Gastrocnemius medialis (tissue), 4 donors: ENCODE measurements at regions not wholly inside any gene's neighbourhood (a gene's known extent, or its start where the extent isn't known, plus 50 kb on each side); places are given as distances from the start of the nearest gene placed in this dataset.

Source experiments
- ATAC-seq, 2 donors: fragments of 150-250 bp; one replicate each; pipeline ENCODE4 v1.9.1; 2016
- DNase-seq, 2 donors: peaks; one replicate each; pipeline ENCODE4 v3.0.0-alpha.2; 2019
- H3K27ac ChIP-seq, 4 donors: fragments of 200-600 bp; sonication (generic); 1 replicate in 1 of 4; 2 replicates in 3 of 4; pipeline ENCODE4 v1.5.1; 2016 to 2018; ENCODE audit warnings: mild to moderate bottlenecking in 2 of 4, moderate library complexity in 1 of 4
- H3K27me3 ChIP-seq, 3 donors: fragments of 200-600 bp; sonication (generic) in 2 of 3; 1 replicate in 1 of 3; 2 replicates in 2 of 3; pipeline versions ENCODE4 v1.5.1 to v1.6.0; 2016 to 2019; ENCODE audit warnings: mild to moderate bottlenecking in 1 of 3, moderate library complexity in 1 of 3
- H3K36me3 ChIP-seq, 2 donors: fragments of 200-600 bp; sonication (generic) in 1 of 2; one replicate each; pipeline ENCODE4 v1.5.1; 2017 to 2018
- H3K4me1 ChIP-seq, 2 donors: fragments of 200-600 bp; sonication (generic) in 1 of 2; one replicate each; pipeline ENCODE4 v1.5.1; 2016 to 2017; ENCODE audit warnings: mild to moderate bottlenecking in 2 of 2
- H3K4me3 ChIP-seq, 4 donors: fragments of 200-600 bp; sonication (generic) in 3 of 4; 1 replicate in 1 of 4; 2 replicates in 3 of 4; pipeline ENCODE4 v1.5.1; 2016 to 2019; ENCODE audit warnings: mild to moderate bottlenecking in 2 of 4
- H3K9me3 ChIP-seq, 3 donors: fragments of 200-600 bp; sonication (generic) in 2 of 3; 1 replicate in 1 of 3; 2 replicates in 2 of 3; pipeline ENCODE4 v1.5.1; 2016 to 2019
- POLR2A ChIP-seq, 2 donors: fragments of 450-650 bp; IDR thresholded peaks; one replicate each; pipeline ENCODE4 v1.6.1; 2017; ENCODE audit warnings: antibody characterized with exemption in 2 of 2, mild to moderate bottlenecking in 2 of 2, moderate library complexity in 2 of 2
- in situ Hi-C, 4 donors: fragments of 200-750 bp; cut with MboI; loops; one replicate each; pipeline versions ENCODE4 v1.15.0 to v1.8.0; 2017; ENCODE audit warnings: low sequenced_read_pairs in 4 of 4
- intact Hi-C: fragments of 100-400 bp; cut with DNase I; formaldehyde crosslinking; loops from one replicate; pipeline ENCODE4 v1.15.1; 2023; ENCODE audit warnings: low total_unique reads
- TF ChIP-seq, protein P1 (sequence below), 5 experiments: fragments of 450-650 bp in 3 of 5; fragments of 200-600 bp in 2 of 5; sonication (generic) in 2 of 5; IDR thresholded peaks in 4 of 5; conservative IDR thresholded peaks in 1 of 5; 1 replicate in 4 of 5; 2 replicates in 1 of 5; pipeline ENCODE4 v1.5.1; 2016 to 2019; ENCODE audit warnings: antibody characterized with exemption in 5 of 5, mild to moderate bottlenecking in 3 of 5, moderate library complexity in 3 of 5

DNA sequence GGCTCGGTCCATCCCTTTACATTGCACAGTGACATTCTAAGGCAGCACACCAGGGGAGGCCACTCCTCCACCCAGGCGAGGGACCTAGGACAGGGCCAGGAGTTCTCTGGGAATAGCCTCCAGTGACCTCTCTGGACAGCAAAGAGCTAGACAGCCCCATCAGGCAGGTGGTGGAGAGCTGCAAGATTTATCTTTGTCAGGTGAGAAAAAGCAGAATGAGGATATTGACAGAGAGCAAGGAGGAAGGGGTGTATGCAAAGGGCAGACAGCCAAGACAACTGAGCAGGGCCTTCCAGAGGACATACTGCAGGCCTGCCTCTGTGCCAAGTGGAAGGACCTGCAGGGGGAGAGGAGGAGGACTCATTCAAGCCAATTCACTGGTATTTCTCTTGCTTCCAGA is 112.4 kb upstream of the MAX start:
- H3K36me3 ChIP-seq, result no peaks in the 10 kb centered on the region
- in situ Hi-C loops (no loop called here), intact Hi-C loops (no loop called here)
- TF ChIP-seq, protein P1, sequence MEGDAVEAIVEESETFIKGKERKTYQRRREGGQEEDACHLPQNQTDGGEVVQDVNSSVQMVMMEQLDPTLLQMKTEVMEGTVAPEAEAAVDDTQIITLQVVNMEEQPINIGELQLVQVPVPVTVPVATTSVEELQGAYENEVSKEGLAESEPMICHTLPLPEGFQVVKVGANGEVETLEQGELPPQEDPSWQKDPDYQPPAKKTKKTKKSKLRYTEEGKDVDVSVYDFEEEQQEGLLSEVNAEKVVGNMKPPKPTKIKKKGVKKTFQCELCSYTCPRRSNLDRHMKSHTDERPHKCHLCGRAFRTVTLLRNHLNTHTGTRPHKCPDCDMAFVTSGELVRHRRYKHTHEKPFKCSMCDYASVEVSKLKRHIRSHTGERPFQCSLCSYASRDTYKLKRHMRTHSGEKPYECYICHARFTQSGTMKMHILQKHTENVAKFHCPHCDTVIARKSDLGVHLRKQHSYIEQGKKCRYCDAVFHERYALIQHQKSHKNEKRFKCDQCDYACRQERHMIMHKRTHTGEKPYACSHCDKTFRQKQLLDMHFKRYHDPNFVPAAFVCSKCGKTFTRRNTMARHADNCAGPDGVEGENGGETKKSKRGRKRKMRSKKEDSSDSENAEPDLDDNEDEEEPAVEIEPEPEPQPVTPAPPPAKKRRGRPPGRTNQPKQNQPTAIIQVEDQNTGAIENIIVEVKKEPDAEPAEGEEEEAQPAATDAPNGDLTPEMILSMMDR (IDR thresholded peaks at IDR 0.05 in 4 of 5, conservative IDR thresholded peaks at IDR 0.05 in 1 of 5), result no peak
- TF ChIP-seq POLR2A (IDR thresholded peaks at IDR 0.05), result no peak
- H3K4me1 ChIP-seq, result no peaks in the 10 kb centered on the region
- no peaks in the 10 kb centered on the region for H3K27me3 ChIP-seq
- ATAC-seq (no peak), DNase-seq (no peak)
- no peak overlapping the region for H3K4me3 ChIP-seq
- no peaks in the 10 kb centered on the region for H3K9me3 ChIP-seq
- no peak overlapping the region for H3K27ac ChIP-seq

GRCh38 chr14:65219353-65219752 is 117.0 kb upstream of the MAX start:
- DNase-seq (no peak), ATAC-seq (no peak)
- in situ Hi-C loops, result no loop called here
- H3K27me3 ChIP-seq, result no peaks in the 10 kb centered on the region
- H3K36me3 ChIP-seq, result no peaks in the 10 kb centered on the region
- no peak for TF ChIP-seq POLR2A (IDR thresholded peaks at IDR 0.05)
- no peak overlapping the region for H3K27ac ChIP-seq
- H3K9me3 ChIP-seq, result no peaks in the 10 kb centered on the region
- H3K4me3 ChIP-seq, result no peak overlapping the region
- intact Hi-C loops, result no loop called here
- H3K4me1 ChIP-seq, result no peaks in the 10 kb centered on the region

- Histone ChIP-seq H3K36me3 (no peaks in the 10 kb centered on the region), H3K27me3 (no peaks in the 10 kb centered on the region), H3K4me3 (no peak overlapping the region), H3K4me1 (no peaks in the 10 kb centered on the region), H3K9me3 (no peaks in the 10 kb centered on the region), H3K27ac (no peak overlapping the region)
- peak in 1 of 2 donors; percentile 20 for DNase-seq
- intact Hi-C loops, result loop anchor here (1.0 kb wide), 1 partner anchor 151 kb away; no protein-coding TSS in a partner anchor
- in situ Hi-C loops, result no loop called here
- ATAC-seq, result peak in 1 of 2 donors; percentile 62
- TF ChIP-seq POLR2A (IDR thresholded peaks at IDR 0.05), result no peak
- TF ChIP-seq, protein P1 (IDR thresholded peaks at IDR 0.05 in 4 of 5, conservative IDR thresholded peaks at IDR 0.05 in 1 of 5), result peak; percentile 40 to 77 (median 70)
Measured at GRCh38 chr14:65222440-65222858, 120.1 kb upstream of the MAX start.

- Histone ChIP-seq H3K27me3 (no peaks in the 10 kb centered on the region), H3K36me3 (no peaks in the 10 kb centered on the region), H3K9me3 (no peaks in the 10 kb centered on the region), H3K4me3 (no peak overlapping the region), H3K4me1 (no peaks in the 10 kb centered on the region), H3K27ac (no peak overlapping the region)
- in situ Hi-C loops, result no loop called here
- intact Hi-C loops, result no loop called here
- no peak for TF ChIP-seq POLR2A (IDR thresholded peaks at IDR 0.05)
- TF ChIP-seq, protein P1 (IDR thresholded peaks at IDR 0.05 in 4 of 5, conservative IDR thresholded peaks at IDR 0.05 in 1 of 5), result no peak
- DNase-seq (no peak), ATAC-seq (no peak)
Measured at GRCh38 chr14:65223636-65224035, 121.3 kb upstream of the MAX start.

- in situ Hi-C loops, result no loop called here
- no peak for DNase-seq
- Histone ChIP-seq H3K27me3 (no peaks in the 10 kb centered on the region), H3K27ac (no peak overlapping the region), H3K4me1 (peaks cover 0 to 4% of the 10 kb centered on the region in 2 donors), H3K9me3 (no peaks in the 10 kb centered on the region), H3K4me3 (no peak overlapping the region), H3K36me3 (no peaks in the 10 kb centered on the region)
- no peak for ATAC-seq
- TF ChIP-seq, protein P1 (IDR thresholded peaks at IDR 0.05 in 4 of 5, conservative IDR thresholded peaks at IDR 0.05 in 1 of 5), result no peak
- no peak for TF ChIP-seq POLR2A (IDR thresholded peaks at IDR 0.05)
- intact Hi-C loops, result no loop called here
Measured at GRCh38 chr14:65224799-65225198, 122.5 kb upstream of the MAX start.
